Parathyroid adenoma (tissue), 2 donors: ENCODE measurements at regions not wholly inside any gene's neighbourhood (a gene's known extent, or its start where the extent isn't known, plus 50 kb on each side); places are given as distances from the start of the nearest gene placed in this dataset.

Source experiments
- H2AFZ ChIP-seq: fragments of 300-600 bp; sonication (generic); one replicate; pipeline ENCODE4 v1.7.0; 2017; ENCODE audit warnings: antibody characterized with exemption, mild to moderate bottlenecking
- H3K27ac ChIP-seq: fragments of 300-600 bp; sonication (generic); one replicate; pipeline ENCODE4 v1.7.0; 2017
- H3K27me3 ChIP-seq: fragments of 300-600 bp; sonication (generic); one replicate; pipeline ENCODE4 v1.7.0; 2017; ENCODE audit warnings: low read length; ENCODE audit not compliant: control insufficient read depth, insufficient read depth
- H3K36me3 ChIP-seq: fragments of 300-600 bp; sonication (generic); one replicate; pipeline ENCODE4 v1.7.0; 2017; ENCODE audit warnings: low read length; ENCODE audit not compliant: control insufficient read depth, insufficient read depth
- H3K4me1 ChIP-seq: fragments of 300-600 bp; sonication (generic); one replicate; pipeline ENCODE4 v1.7.0; 2017; ENCODE audit warnings: control low read depth
- H3K4me2 ChIP-seq: fragments of 300-600 bp; sonication (generic); one replicate; pipeline ENCODE4 v1.7.0; 2017; ENCODE audit warnings: low read length
- H3K4me3 ChIP-seq: fragments of 300-600 bp; sonication (generic); one replicate; pipeline ENCODE4 v1.7.0; 2017; ENCODE audit warnings: low read depth, low read length
- H3K79me2 ChIP-seq: fragments of 300-600 bp; sonication (generic); one replicate; pipeline ENCODE4 v1.7.0; 2017; ENCODE audit warnings: control low read depth
- H3K9ac ChIP-seq: fragments of 300-600 bp; sonication (generic); one replicate; pipeline ENCODE4 v1.7.0; 2017; ENCODE audit warnings: mild to moderate bottlenecking
- H3K9me3 ChIP-seq: fragments of 300-600 bp; sonication (generic); one replicate; pipeline ENCODE4 v1.7.0; 2017; ENCODE audit warnings: low read length; ENCODE audit not compliant: control insufficient read depth
- TF ChIP-seq, protein P1 (sequence below): fragments of 300-600 bp; sonication (generic); IDR thresholded peaks from one replicate; pipeline ENCODE4 v1.7.0; 2017; ENCODE audit warnings: antibody characterized with exemption, mild to moderate bottlenecking
- donor health status: primary hyperparathyroidism.

DNA sequence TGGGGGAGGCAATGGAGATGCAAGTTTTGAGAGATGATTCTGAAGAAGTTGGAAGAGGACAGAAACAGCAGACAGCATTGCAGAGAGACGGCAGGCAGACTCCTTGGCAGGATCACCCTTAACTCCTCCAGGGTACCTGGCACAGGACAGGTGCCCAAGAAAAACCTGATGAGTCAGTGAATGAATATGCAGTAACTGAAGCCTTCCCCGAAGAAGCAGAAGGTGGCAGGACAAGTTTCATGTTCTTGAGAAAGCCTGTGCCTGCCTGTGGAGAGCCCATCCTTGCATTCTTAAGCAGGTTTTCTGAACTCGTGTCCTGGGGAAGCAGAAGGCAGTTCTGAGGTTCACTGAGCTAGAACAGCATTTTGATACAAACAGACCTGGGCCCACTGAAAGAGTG, 79.6 kb upstream of the SASH1 start:
- H3K27me3 ChIP-seq, result no peaks in the 10 kb centered on the region
- no peaks in the 10 kb centered on the region for H3K79me2 ChIP-seq
- no peak overlapping the region for H3K4me2 ChIP-seq
- H2AFZ ChIP-seq, result no peak overlapping the region
- H3K9ac ChIP-seq, result no peak overlapping the region
- no peak overlapping the region for H3K27ac ChIP-seq
- H3K9me3 ChIP-seq, result no peaks in the 10 kb centered on the region
- no peaks in the 10 kb centered on the region for H3K36me3 ChIP-seq
- no peak overlapping the region for H3K4me3 ChIP-seq
- peaks cover 3% of the 10 kb centered on the region for H3K4me1 ChIP-seq
- TF ChIP-seq, protein P1, sequence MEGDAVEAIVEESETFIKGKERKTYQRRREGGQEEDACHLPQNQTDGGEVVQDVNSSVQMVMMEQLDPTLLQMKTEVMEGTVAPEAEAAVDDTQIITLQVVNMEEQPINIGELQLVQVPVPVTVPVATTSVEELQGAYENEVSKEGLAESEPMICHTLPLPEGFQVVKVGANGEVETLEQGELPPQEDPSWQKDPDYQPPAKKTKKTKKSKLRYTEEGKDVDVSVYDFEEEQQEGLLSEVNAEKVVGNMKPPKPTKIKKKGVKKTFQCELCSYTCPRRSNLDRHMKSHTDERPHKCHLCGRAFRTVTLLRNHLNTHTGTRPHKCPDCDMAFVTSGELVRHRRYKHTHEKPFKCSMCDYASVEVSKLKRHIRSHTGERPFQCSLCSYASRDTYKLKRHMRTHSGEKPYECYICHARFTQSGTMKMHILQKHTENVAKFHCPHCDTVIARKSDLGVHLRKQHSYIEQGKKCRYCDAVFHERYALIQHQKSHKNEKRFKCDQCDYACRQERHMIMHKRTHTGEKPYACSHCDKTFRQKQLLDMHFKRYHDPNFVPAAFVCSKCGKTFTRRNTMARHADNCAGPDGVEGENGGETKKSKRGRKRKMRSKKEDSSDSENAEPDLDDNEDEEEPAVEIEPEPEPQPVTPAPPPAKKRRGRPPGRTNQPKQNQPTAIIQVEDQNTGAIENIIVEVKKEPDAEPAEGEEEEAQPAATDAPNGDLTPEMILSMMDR, result no peak

DNA sequence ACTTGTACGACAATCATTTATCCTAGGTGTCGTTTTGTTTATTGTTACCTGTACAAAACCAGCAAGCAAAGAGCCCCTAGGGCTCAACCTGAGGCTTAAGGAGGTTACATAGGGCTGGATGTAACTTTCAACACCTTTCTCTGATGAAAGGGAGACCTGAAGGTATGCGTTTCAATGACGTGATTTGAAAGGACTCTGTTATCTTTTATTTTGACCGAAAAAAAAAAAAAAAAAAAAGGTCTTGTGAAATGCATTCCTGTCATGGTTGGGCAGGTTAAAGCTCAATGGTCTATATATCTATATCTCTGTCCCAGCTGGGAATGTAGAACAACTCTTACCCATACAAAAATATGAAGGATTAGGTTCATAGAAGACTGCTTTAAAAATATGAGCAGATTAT, 78.7 kb upstream of the SASH1 start:
- peaks cover 3% of the 10 kb centered on the region for H3K4me1 ChIP-seq
- TF ChIP-seq, protein P1, result no peak
- no peaks in the 10 kb centered on the region for H3K79me2 ChIP-seq
- H2AFZ ChIP-seq, result no peak overlapping the region
- no peak overlapping the region for H3K4me3 ChIP-seq
- H3K27ac ChIP-seq, result no peak overlapping the region
- no peak overlapping the region for H3K4me2 ChIP-seq
- H3K36me3 ChIP-seq, result no peaks in the 10 kb centered on the region
- no peaks in the 10 kb centered on the region for H3K27me3 ChIP-seq
- no peaks in the 10 kb centered on the region for H3K9me3 ChIP-seq
- H3K9ac ChIP-seq, result no peak overlapping the region

DNA sequence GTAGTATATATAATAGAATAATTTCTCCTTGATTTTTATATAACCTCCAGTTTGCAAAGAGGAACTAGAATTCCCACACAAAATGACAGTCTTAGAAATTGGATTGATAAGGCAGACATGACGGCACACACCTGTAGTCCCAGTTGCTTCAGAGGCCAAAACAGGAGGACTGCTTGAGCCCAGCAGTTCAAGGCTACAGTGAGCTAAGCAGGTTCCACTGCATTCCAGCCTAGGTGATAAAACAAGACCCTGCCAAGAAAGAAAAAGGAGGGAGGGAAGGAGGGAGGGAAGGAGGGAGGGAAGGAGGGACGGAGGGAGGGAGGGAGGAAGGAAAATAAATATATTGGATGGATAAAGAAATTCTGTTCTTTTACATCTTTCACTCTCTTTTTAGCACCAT, 77.6 kb upstream of the SASH1 start:
- TF ChIP-seq, protein P1, result no peak
- no peak overlapping the region for H3K9ac ChIP-seq
- H2AFZ ChIP-seq, result no peak overlapping the region
- H3K36me3 ChIP-seq, result no peaks in the 10 kb centered on the region
- H3K4me3 ChIP-seq, result no peak overlapping the region
- H3K27ac ChIP-seq, result no peak overlapping the region
- H3K79me2 ChIP-seq, result no peaks in the 10 kb centered on the region
- H3K4me2 ChIP-seq, result no peak overlapping the region
- no peaks in the 10 kb centered on the region for H3K27me3 ChIP-seq
- no peaks in the 10 kb centered on the region for H3K9me3 ChIP-seq
- peaks cover 3% of the 10 kb centered on the region for H3K4me1 ChIP-seq

DNA sequence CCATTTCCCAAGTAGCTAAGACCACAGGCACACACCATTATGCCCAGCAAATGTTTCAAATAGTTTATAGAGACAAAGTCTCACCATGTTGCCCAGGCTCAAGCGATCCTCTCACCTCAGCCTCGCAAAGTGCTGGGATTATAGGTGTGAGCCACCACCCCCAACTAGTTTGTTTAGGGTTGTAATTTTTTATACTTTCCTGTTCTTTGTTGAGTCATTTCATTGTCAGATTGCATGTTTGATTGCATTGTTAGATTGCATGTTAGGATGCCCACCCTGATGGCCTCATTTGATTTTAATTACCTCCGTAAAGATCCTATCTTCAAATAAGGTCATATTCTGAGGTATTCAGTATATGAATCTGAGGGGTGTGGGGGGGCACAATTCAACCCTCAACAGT, 73.3 kb upstream of the SASH1 start:
- no peaks in the 10 kb centered on the region for H3K36me3 ChIP-seq
- no peaks in the 10 kb centered on the region for H3K27me3 ChIP-seq

More for the DNA sequence above, 73.3 kb upstream of the SASH1 start:
- Histone ChIP-seq H3K4me1 (no peaks in the 10 kb centered on the region), H3K9me3 (no peaks in the 10 kb centered on the region), H3K4me3 (no peak overlapping the region), H3K79me2 (no peaks in the 10 kb centered on the region), H3K27ac (no peak overlapping the region), H2AFZ (no peak overlapping the region), H3K4me2 (no peak overlapping the region), H3K9ac (no peak overlapping the region)
- TF ChIP-seq, protein P1, result no peak
